HAP-1 (cell line): ENCODE measurements at regions not wholly inside any gene's neighbourhood (a gene's known extent, or its start where the extent isn't known, plus 50 kb on each side); places are given as distances from the start of the nearest gene placed in this dataset.
A peak's percentile ranks its signal among the peaks of the same experiment; 100 is the strongest.
"Not testable (repeated sequence)": the region's sequence is repeated elsewhere in the genome, so short reads cannot be mapped to it uniquely, and the experiment has no call there.

Source experiments
- DNase-seq, 2 experiments: peaks; one replicate each; pipeline ENCODE4 v3.0.0-alpha.2; 2016 to 2020; ENCODE audit warnings: low spot score in 2 of 2
- H3K27me3 ChIP-seq: fragments of 250-450 bp; sonication (Bioruptor Pico); 2 replicates; pipeline ENCODE4 v1.5.1; 2020; ENCODE audit warnings: low read depth, mild to moderate bottlenecking, moderate library complexity
- H3K36me3 ChIP-seq: fragments of 250-450 bp; sonication (Bioruptor Pico); replicated peaks from 2 replicates; pipeline ENCODE4 v1.5.1; 2020; ENCODE audit warnings: mild to moderate bottlenecking
- H3K4me1 ChIP-seq: fragments of 250-450 bp; sonication (Bioruptor Pico); 2 replicates; pipeline ENCODE4 v1.5.1; 2020; ENCODE audit warnings: mild to moderate bottlenecking
- H3K4me3 ChIP-seq: fragments of 250-450 bp; sonication (Bioruptor Pico); 2 replicates; pipeline ENCODE4 v1.5.1; 2020; ENCODE audit warnings: mild to moderate bottlenecking, moderate library complexity
- H3K9me3 ChIP-seq: fragments of 250-450 bp; sonication (Bioruptor Pico); 2 replicates; pipeline ENCODE4 v1.5.1; 2020; ENCODE audit warnings: mild to moderate bottlenecking, moderate library complexity
- in situ Hi-C: fragments of 300-500 bp; cut with MboI; formaldehyde crosslinking; loops from 3 replicates; pipeline ENCODE4 v1.14.3; 2020; ENCODE audit warnings: low sequenced_read_pairs, inconsistent platforms, mixed read lengths

DNA sequence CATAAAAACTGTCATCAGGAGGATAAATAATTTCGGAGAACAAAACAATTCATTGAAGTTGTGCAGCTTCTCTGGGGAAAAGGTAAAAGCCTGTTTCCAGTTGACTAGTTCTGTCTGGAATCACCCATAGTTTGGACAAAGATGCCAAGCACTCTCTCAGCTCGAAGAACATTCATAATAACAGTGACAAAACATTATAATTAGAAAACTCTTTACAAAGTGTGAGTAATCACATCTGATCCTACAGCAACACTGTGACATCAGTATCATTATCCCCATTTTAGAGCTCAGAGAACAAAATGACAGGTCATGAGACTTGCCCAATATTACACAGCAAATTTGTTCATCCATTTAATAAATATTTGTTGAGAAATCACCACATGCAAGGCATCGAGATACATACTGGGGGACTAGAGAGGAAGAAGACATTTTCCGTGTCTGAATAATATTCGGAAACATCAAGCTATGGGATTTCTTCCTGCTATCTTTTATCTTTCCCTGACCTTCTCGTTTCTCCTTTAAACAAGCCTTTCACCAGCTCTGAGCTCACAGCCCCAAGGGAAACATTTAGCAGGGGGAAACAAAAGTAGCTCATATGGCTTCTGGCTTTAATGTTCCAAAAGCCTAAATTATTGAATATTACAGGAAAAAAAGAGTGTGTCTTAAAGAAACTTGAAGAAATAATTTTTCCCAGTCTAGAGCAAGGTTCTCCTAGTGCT is 123.3 kb upstream of the GHITM start:
- Histone ChIP-seq H3K4me3 (no peak overlapping the region), H3K36me3 (no peaks in the 10 kb centered on the region), H3K9me3 (no peaks in the 10 kb centered on the region), H3K4me1 (peaks cover 8% of the 10 kb centered on the region), H3K27me3 (no peaks in the 10 kb centered on the region)
- no peak for DNase-seq
- in situ Hi-C loops: no loop called here

DNA sequence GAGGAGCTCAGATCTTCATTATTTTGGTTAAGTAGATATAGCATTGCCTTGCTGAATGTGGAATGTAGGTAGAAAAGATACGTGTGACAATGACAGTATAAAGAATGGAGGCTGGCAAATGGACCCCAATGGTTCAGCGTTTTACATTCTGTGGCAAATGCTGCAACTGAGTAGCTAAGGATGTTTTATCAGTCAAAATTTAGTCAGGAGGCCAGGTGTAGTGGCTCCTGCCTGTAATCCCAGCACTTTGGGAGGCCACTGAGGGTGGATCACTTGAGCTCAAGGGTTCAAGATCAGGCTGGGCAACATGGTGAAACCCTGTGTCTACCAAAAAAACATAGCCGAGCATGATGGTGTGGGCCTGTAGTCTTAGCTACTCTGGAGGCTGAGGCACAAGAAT is 120.5 kb upstream of the GHITM start:
- in situ Hi-C loops: no loop called here
- no peak for DNase-seq
- no peak overlapping the region for H3K4me3 ChIP-seq
- no peaks in the 10 kb centered on the region for H3K27me3 ChIP-seq
- no peaks in the 10 kb centered on the region for H3K36me3 ChIP-seq
- H3K9me3 ChIP-seq: no peaks in the 10 kb centered on the region
- H3K4me1 ChIP-seq: no peaks in the 10 kb centered on the region

DNA sequence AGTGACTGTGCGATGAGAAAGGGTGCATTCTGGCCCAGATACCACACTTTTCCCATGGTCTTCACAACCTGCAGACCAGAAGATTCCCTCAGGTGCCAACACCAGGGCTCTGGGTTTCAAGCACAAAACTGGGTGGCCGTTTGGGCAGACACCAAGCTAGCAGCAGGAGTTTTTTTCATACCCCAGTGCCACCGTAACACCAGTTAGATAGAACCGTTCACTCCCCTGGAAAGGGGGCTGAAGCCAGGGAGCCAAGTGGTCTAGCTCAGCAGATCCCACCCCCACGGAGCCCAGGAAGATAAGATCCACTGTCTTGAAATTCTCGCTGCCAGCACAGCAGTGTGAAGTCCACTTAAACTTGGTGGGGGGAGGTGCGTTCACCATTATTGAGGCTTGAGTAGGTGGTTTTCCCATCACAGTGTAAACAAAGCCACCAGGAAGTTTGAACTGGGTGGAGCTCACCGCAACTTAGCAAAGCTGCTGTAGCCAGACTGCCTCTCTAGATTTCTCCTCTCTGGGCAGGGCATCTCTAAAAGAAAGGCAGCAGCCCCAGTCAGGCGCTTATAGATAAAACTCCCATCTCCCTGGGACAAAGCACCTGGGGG is 119.4 kb upstream of the GHITM start:
- H3K4me1 ChIP-seq, H3K9me3 ChIP-seq, in situ Hi-C loops, H3K36me3 ChIP-seq, DNase-seq, H3K4me3 ChIP-seq, H3K27me3 ChIP-seq: not testable (repeated sequence)

DNA sequence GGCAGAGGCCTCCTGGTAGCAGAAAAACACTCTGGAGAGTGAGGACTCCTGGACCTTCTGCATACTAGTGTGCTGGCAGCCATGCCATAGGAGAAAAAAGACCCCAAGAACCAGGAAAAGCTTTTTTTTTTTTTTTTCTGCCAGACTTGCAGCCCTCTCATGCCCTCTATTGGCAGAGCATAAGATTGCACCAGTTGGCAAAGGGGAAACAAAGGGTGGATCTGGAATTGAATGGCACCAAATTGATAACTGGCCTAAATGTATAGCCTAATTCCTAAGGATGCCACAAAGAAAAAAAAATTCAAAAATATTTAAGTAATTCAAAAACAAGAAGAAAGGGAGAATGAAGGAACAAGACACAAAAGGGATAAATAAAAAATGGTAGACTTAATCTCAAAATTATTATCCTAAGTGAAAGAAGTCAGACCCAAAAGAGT is 112.5 kb upstream of the GHITM start:
- in situ Hi-C loops: no loop called here
- H3K9me3 ChIP-seq: no peaks in the 10 kb centered on the region
- no peak overlapping the region for H3K4me3 ChIP-seq
- H3K4me1 ChIP-seq: no peaks in the 10 kb centered on the region
- peak; percentile 6 to 68 for DNase-seq
- H3K27me3 ChIP-seq: no peaks in the 10 kb centered on the region
- no peaks in the 10 kb centered on the region for H3K36me3 ChIP-seq

DNA sequence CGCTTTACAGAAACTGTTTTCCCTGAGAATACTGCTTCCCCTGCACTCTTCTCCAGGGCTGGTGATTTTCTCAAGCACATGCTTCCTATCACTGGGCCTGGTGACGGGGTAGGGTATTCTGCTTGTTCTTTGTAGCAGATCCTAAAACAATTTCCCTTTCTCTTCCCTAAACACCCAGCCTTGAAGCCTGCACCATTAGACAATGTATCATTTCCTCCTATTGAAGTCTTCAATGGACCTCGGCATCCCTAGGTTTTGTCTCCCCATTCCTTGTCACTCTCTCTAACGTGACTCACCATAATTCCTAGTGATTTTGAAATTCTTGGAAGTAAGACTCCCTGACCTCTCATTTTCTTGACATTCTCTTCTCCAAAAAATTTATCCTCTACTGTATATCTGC is 109.5 kb upstream of the GHITM start:
- Histone ChIP-seq H3K36me3 (no peaks in the 10 kb centered on the region), H3K4me3 (no peak overlapping the region), H3K9me3 (no peaks in the 10 kb centered on the region), H3K4me1 (no peaks in the 10 kb centered on the region), H3K27me3 (no peaks in the 10 kb centered on the region)
- in situ Hi-C loops: no loop called here
- DNase-seq: no peak

DNA sequence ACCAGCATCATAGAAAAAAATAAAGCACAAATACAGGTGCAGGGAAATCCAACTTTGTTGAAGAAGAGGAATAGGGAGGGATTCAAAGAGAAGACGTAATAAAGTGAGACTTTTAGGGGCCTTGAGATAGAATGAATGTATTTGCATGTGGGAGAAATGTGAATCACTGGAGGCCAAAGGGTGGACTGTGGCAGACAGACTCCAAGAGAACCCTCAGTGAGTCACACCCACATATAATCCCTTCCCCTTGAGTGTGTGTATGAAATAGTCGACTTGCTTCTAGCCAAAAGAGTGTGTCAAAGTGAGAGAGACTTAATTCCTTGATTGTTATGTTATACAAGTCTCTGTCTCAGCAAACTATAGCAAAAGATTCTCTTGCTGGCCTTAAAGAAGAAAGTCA is 101.3 kb upstream of the GHITM start:
- Histone ChIP-seq H3K9me3 (no peaks in the 10 kb centered on the region), H3K4me1 (no peaks in the 10 kb centered on the region), H3K4me3 (no peak overlapping the region), H3K36me3 (no peaks in the 10 kb centered on the region), H3K27me3 (no peaks in the 10 kb centered on the region)
- in situ Hi-C loops: no loop called here
- no peak for DNase-seq

DNA sequence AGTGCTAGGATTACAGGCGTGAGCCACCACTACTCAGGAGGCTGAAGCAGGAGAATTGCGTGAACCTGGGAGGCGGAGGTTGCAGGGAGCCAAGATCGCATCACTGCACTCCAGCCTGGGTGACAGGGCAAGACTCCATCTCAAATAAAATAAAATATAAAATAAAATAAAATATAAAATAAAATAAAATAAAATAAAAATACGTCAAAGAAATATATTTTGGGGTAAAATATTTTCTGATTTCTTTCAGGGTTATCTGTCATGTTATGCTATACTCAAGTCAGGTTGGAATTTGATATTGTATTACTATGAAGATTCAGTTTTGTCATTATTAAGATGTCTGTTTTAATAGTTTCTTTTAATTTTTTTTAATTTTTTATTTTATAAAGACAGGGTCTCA is 99.4 kb upstream of the GHITM start:
- Histone ChIP-seq H3K4me1 (no peaks in the 10 kb centered on the region), H3K36me3 (no peaks in the 10 kb centered on the region), H3K9me3 (no peaks in the 10 kb centered on the region), H3K4me3 (no peak overlapping the region), H3K27me3 (no peaks in the 10 kb centered on the region)
- in situ Hi-C loops: no loop called here
- no peak for DNase-seq

DNA sequence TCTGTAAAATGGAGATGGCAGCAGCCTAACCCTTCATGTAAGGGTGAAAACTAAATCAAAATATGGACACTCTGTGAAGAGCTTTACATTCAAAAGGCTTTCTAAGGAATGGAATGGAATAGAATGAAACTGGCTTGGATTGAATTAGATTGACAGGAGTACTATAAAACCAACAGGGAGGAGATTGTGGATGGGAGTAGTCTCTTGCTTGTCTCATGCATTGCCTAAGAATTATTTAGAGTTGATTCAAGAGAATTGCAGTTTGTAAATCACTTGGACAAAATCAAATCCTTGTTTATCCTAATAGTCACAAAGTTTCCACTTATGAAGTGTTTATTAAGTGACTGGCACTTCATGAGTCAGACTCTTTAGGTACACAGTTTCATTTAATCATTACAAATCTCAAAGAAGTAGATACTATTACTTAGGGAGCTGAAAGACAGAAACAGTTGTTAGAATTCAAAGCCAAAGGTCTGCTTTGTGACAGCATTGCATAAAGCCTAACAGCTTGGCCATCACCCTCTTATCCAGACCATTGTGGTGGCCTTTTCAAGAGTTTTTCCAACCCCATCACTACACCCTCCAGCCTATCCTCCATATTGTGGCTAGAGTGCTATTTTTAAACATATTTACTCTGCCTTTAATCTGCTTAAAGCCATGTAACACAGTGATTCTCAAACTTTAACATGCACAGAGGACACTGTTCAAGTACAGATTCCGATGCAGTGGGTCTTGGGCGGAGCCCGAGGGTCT is 91.9 kb upstream of the GHITM start:
- DNase-seq: no peak
- H3K27me3 ChIP-seq: no peaks in the 10 kb centered on the region
- no peaks in the 10 kb centered on the region for H3K9me3 ChIP-seq
- in situ Hi-C loops: no loop called here
- H3K36me3 ChIP-seq: no peaks in the 10 kb centered on the region
- no peak overlapping the region for H3K4me3 ChIP-seq
- H3K4me1 ChIP-seq: no peaks in the 10 kb centered on the region

DNA sequence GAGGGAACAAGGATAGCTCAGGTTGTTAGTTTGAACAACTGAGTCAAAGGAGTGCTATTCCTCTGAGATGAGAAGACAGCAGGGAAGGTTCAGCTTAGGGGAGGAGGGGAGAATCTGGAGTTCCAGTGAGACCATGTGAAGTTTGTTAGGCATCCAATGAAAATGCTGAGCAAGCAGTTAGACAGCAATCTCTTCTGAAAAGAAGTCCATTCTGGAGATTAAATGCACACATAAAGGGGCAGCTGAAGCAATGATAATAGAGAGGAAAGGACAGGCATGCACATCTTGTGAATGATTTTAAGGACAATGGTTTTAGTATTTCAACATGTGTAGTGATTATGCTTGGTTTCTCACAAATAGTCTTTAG is 89.7 kb upstream of the GHITM start:
- Histone ChIP-seq H3K36me3 (no peaks in the 10 kb centered on the region), H3K27me3 (0 out of 2 replicates have a peak, but pooled peaks cover 2% of the 10 kb centered on the region), H3K4me1 (no peaks in the 10 kb centered on the region), H3K9me3 (no peaks in the 10 kb centered on the region), H3K4me3 (no peak overlapping the region)
- DNase-seq: no peak
- in situ Hi-C loops: no loop called here

DNA sequence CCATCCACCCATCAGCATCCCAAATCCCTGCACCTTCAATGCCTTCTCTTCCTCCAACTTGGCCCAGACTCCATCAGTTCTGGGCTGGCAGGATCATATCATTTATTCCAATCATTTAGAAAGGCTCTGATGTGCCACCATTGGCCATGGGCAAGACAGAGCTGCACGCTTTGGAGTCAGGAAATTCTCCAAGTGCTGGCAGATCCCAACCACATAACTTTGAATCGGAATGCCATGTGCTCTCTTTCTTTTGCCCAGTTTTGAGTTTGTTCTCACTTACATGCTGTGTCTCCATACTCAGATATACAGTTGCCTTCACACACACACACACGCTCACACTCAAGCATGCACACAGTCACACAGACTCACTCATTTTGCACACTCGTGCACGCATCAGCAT is 85.7 kb upstream of the GHITM start:
- in situ Hi-C loops: no loop called here
- Histone ChIP-seq H3K4me1 (no peaks in the 10 kb centered on the region), H3K9me3 (no peaks in the 10 kb centered on the region), H3K4me3 (no peak overlapping the region), H3K36me3 (no peaks in the 10 kb centered on the region), H3K27me3 (0 out of 2 replicates have a peak, but pooled peaks cover 2% of the 10 kb centered on the region)
- DNase-seq: no peak

DNA sequence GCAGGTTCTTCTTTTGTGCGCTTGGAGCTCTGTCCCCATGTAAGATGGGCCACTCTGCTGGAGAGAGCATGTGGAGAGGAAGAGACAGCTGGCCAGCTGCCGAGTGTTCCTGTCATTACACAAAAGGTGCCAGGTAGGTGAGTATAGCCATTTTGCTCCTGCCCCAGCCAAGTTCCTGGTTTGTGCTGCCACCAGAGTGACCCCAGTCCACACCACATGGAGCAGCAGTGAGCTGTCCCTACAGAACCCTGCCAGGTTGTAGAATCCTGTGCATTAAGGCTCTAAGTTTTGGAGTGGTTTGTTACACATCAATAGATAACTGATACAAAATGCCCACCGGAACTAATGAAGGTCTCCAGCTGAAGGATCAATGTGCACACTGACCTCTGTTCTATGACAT is 84.6 kb upstream of the GHITM start:
- no peaks in the 10 kb centered on the region for H3K9me3 ChIP-seq
- DNase-seq: no peak

DNA sequence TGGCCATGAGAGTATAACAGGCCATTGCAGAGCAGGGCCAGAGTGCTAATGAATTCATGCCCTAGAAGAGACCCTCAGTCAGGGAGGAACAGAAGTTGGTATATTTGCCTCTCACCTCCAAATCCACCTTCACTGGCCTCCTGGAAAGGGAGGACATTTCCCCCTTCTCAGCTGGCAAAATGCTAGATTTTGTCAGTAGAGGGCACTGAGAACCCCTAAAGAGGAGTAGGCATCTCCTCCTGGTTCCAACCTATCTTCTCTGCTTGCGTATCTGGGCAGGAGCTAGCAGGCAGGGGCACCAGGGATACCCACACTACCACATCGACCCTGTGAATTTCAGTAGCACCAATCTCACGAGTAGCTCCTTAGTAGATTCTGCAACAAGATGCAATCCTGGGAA is 79.8 kb upstream of the GHITM start:
- Histone ChIP-seq H3K36me3 (no peaks in the 10 kb centered on the region), H3K27me3 (0 out of 2 replicates have a peak, but pooled peaks cover under 1% of the 10 kb centered on the region), H3K9me3 (no peaks in the 10 kb centered on the region), H3K4me1 (no peaks in the 10 kb centered on the region), H3K4me3 (no peak overlapping the region)
- no peak for DNase-seq
- in situ Hi-C loops: no loop called here

More for the DNA sequence above, 84.6 kb upstream of the GHITM start:
- in situ Hi-C loops: no loop called here
- H3K27me3 ChIP-seq: 0 out of 2 replicates have a peak, but pooled peaks cover 2% of the 10 kb centered on the region
- H3K4me1 ChIP-seq: no peaks in the 10 kb centered on the region
- H3K4me3 ChIP-seq: no peak overlapping the region
- no peaks in the 10 kb centered on the region for H3K36me3 ChIP-seq

DNA sequence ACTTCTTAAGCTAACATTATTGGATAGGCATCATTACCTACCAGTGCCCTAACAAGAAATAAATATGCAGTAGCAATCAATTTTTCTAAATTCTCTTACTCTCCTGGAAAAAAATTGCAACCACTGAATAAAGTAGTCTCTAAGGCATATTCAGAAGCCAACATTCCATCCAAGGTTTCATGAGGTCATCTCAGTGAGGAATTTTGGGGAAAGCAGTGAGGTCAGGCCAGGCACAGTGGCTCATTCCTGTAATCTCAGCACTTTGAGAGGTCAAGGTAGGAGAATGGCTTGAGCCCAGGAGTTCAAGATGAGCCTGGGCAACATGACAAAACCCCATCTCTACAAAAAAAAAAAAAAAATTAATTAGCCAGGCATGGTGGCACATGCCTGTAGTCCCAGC is 75.9 kb upstream of the GHITM start:
- in situ Hi-C loops: no loop called here

More for the DNA sequence above, 75.9 kb upstream of the GHITM start:
- H3K4me3 ChIP-seq: no peak overlapping the region
- no peaks in the 10 kb centered on the region for H3K36me3 ChIP-seq
- H3K27me3 ChIP-seq: no peaks in the 10 kb centered on the region
- H3K4me1 ChIP-seq: no peaks in the 10 kb centered on the region
- DNase-seq: no peak
- H3K9me3 ChIP-seq: no peaks in the 10 kb centered on the region
